Kidney glomerular epithelial cell (primary cell): ENCODE measurements at regions not wholly inside any gene's neighbourhood (a gene's known extent, or its start where the extent isn't known, plus 50 kb on each side); places are given as distances from the start of the nearest gene placed in this dataset.

Experiments
- DNase-seq: peaks from one replicate; lab custom pipeline; 2025; lab: John Stamatoyannopoulos, UW

- peak; percentile 24 for DNase-seq
These were observed 171.8 kb upstream of the PACRGL start for GRCh38 chr4:20528508-20528907.

- DNase-seq = no peak
These were observed 170.6 kb upstream of the PACRGL start for GRCh38 chr4:20529691-20530090.

DNA sequence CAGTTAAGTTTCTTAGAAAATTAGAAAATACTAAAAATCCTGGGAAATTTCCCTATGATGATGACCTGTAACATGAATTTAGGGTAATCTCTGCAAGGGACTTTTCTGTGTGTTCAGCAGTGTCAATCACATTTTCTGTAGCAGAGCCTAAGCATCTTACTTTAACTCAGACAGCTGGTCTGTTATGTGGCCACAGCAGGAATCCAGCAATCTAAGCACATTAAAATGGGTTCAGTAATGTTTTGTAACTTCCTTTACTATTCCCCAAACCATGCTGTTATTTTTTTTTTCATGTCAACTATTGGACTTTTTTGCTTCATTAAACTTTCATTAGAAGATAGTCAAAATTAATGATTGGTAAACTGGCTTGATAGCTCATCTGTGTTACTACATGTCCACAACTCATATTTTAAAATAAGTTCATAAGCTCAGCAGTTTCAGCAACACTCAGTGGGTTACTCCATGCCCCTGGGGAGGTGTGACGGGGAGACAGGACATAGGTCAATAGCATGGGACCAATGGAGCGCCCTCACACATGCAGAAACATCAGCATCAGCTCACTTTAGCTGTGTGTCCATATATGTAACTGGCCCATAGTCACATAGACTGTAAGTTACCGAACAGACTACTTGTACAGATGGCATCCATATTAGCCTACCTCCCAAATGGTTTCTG, 168.0 kb upstream of the PACRGL start:
- DNase-seq = no peak

DNA sequence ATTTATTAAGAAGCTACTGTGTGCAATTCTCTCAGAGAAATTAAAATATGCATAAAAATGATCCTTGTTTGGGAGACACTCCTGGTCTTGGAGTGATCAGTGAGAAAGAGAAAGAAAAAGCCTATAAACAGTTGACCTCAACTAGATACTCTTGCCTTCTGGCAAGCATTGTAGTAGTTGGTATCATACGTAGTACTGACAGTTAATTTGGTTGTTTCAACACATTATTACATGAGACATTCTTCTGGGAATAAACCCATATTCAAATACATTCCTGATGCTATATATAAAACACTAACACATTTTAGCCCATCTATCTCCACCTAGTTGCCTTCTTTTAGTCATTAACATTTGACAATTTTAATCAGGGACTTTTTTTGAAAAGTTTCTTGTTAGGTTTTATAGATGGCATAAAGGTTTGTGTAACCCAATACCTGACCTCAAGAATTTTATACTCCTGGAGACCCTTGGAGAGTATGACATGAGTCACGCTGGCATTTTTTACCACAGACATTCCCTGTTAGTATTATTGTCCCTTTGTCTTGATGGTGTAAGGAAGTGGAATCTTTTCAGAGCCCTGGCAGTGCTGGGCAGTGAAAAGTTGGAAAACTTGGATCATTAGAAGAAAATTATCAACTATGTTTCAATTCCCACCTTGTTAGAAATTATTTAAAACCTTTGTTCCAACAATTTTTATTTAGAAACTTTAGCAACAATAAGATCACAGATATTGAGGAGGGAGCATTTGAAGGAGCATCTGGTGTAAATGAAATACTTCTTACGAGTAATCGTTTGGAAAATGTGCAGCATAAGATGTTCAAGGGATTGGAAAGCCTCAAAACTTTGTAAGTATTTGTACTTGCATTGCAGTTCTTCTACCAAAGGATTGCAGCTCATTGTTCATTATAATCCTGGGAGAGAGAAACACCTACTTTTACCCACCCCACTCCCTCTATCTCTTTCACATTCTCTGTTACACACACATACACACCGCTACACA, 167.1 kb upstream of the PACRGL start:
- peak; percentile 7 for DNase-seq

DNA sequence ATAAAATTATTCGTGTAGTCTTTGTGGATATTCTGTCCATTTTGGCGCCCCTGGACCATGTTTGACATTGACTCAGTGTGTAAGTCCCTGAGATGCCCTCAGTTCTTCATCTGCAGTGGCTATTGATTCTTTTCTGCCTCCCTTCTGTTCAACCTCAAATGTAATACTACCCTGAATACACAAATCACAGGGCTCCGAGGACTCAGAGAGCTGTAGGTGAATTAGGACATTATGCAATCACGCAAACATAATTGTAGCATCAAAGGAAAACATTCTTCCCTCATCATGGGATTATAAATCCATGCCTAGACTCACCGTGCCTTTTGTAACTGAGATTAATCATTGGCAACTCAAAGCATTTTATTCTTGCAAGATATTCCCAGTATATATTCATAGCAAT, 161.4 kb upstream of the PACRGL start:
- no peak for DNase-seq

DNA sequence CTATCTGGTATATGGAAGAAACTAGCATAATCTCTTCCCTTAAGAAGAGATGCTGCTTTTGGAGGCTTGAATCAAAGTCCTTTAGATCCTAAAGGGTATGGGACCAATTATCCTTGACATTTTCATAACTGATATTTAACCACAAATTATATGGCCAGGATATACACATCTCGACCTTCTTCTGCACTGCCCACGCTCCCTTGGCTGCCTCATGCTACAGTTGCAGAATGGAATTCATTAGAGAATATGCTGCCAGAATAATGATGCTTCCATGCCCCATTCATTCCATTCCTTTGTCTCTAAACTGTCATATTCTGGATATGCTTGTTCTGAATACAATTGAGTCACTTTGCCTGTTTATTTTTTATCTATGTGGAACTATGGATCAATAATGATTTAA, 157.1 kb upstream of the PACRGL start:
- no peak for DNase-seq

DNA sequence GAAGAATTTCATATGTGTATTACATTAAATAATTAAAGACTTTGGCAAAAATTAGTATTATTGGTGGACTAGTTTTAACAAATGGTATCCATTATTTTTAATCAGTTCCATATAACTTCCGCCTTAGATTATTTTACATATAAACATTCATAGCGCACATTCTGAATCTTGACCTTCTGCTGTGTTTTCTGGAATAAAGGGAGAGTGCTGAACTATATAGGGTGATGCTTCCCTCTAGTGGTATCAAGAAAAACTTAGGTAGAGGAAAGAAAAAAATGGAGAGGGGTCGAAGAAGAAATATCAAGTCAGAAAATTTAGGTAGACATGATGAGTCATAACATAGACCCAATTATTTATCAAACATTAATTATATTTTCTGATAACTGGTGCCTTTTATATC, 155.6 kb upstream of the PACRGL start:
- DNase-seq = peak; percentile 63

GRCh38 chr4:20552004-20552403, 148.3 kb upstream of the PACRGL start:
- DNase-seq = no peak

DNA sequence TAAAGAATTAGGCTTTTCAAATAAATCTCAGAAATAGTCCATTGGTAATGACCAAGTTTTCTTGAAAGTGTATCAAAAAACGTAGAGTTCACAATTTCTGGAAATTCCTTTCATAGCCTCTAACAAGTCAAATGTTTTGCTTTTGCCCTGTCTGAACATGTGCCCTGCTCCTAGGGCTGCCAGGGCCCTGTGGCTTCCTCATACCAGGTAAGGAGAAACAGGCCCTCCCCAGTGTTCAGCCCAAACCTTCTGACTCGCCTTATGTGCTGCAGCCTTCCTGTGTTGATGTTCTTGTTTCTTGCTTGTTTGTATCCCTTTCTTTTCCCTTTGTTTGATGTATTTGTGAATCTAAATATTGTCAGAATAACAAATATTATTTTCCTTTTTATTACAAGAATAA, 146.1 kb upstream of the PACRGL start:
- DNase-seq = no peak

GRCh38 chr4:20565075-20565721, 135.1 kb upstream of the PACRGL start:
- no peak for DNase-seq

- DNase-seq = no peak
These were observed 129.1 kb upstream of the PACRGL start for GRCh38 chr4:20570981-20571715.

DNA sequence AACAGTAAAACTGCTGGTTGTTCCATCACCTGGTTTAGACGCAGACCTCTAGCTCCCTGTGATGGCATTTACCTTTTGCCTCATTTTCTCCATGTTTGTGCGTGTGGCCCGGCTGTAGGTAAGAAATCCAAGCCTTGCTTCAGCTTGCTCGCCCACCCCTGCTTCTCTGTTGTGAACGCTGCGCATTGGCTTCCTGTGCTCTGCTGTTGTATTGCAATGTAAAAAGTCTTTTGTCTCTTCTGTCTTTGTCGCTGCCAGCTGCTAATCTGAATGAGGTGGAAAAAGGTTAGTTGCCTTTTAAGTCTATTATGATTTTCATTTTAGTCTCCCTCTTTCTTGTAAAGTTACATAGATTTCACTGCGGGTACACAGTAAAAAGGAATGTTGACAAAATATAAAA, 127.3 kb upstream of the PACRGL start:
- DNase-seq = no peak

DNA sequence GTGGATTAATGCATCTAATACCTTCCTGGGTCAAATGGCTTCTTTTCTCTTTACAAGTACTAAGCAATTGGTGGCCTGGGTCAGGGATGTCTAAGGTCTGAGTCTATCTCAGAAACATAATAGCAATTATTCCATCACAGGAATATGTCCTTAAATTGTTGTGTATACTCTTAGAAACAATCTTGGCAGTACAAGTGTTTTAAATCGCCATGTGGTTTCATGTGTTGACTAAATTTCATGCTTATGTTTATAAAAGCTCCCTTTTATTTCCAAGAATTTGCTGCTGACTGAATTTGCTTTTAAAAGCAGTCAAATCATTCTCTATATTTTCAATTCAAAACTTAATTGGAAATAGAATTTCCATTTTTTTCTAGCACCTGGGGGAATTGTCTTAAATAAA, 125.3 kb upstream of the PACRGL start:
- DNase-seq = no peak

- DNase-seq = no peak
These were observed 124.8 kb upstream of the PACRGL start for GRCh38 chr4:20575486-20575885.

DNA sequence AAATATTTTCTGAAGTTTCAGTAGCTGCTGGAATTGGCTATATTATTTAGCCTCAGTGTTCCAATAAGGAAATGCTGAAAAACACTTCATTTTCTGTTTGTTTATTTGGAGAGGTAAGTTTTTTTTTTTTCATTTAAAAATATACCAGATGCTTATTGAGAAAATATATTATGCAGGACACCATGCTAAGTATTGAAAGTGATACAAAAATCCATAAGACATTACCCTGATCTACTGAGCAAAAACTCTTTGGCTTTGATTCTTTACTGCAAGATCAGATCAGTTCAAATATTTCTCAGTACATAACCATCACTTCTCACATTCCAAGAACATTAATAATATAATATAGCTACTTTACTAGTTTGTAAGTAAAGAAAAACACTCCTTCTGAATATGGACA, 123.4 kb upstream of the PACRGL start:
- DNase-seq = no peak

- DNase-seq = no peak
These were observed 122.6 kb upstream of the PACRGL start for GRCh38 chr4:20577702-20578101.

- DNase-seq = no peak
These were observed 119.4 kb upstream of the PACRGL start for GRCh38 chr4:20580907-20581306.

- DNase-seq = no peak
These were observed 110.8 kb upstream of the PACRGL start for GRCh38 chr4:20589436-20589835.

DNA sequence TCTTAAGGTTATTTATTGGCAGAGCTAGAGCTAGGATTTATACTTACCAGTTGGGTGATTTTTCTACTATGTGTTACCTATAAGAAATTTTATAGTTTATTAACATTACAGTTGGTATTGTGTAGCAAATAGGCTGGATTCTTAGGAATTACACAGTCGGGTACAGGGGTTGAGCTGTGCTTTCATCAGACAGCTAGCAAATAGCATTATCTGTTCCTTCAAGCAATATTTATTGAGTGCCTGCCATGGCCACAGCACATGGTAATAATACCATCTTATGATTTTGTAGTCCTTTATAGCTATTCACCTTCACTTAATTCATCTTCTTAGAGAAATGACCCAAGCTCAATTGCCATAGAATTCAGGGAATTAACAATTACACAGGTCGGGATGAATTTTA, 109.4 kb upstream of the PACRGL start:
- no peak for DNase-seq

DNA sequence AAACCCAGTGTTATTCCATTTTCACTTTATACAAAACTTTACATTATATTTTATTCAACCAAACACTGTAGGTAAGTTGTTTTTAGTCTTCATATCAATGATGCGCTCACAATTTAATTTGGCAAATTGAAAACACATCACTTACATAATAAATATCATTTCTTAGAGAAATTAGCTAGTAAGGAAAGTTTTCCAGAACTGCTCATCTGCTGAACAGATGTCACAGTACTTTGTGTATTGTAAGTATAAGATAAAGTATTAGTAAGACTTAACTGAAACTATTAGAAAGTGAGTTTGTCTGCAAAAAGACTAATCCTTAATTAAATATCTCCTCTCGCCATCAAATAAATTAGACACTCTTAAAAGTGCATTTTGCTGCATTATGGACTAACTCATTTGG, 108.7 kb upstream of the PACRGL start:
- no peak for DNase-seq

DNA sequence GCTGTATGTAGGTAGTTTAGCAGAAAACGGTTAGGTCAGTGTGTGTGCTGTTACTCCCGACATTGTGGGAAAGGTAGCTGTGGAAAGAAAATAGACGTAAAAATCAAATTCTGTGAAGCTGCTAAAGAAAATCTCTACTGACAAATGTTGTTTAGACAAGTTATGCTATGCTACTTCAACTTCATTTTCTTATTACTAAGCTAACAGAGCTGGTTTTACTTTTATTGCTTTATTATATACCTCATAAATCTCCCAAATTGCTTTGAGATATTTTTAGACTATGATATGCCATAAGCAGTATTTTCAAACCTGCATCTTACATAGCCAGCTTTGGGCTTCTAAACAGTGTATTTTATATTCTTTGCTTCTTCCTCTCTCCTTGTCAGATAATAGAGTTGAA, 108.2 kb upstream of the PACRGL start:
- DNase-seq = no peak

- DNase-seq = no peak
These were observed 107.6 kb upstream of the PACRGL start for GRCh38 chr4:20592663-20593062.
